ENCODE measurements at regions not wholly inside any gene's neighbourhood (a gene's known extent, or its start where the extent isn't known, plus 50 kb on each side); places are given as distances from the start of the nearest gene placed in this dataset.

DNA sequence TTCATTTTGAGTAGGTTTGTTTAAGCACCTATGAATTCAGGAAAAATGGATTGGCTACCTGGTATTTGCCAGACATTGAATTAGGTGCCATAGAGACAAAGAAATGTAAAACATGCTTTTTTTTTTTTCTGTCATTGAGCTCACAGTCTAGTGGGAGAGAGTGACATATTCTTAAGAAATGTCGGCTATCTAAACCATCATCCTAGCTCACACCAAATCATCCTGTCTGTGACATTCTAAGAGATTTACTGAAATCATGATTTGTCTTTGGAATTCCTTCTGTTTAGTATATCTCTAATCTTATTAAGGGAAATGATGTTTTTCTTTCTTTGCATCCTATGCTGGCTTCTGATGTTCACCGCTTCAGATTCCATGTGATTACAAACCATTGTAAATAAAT, 59.5 kb upstream of the STXBP5L start:
- no peak overlapping the region for H3K4ac ChIP-seq (ENCODE audit: low read depth, low read length)
- H3K9me3 ChIP-seq (ENCODE audit: control insufficient read depth, insufficient read depth, low read length), result no peaks in the 10 kb centered on the region
- H3K9ac ChIP-seq (ENCODE audit: low read depth, low read length), result no peak overlapping the region
- H4K20me1 ChIP-seq (ENCODE audit: insufficient read depth, low read length), result no peaks in the 10 kb centered on the region
- H2AK9ac ChIP-seq (replicated peaks; ENCODE audit: low read depth, low read length, poor library complexity), result no peak overlapping the region
- intact Hi-C loops (cut with micrococcal nuclease), result no loop called here
- TF ChIP-seq, protein P1, sequence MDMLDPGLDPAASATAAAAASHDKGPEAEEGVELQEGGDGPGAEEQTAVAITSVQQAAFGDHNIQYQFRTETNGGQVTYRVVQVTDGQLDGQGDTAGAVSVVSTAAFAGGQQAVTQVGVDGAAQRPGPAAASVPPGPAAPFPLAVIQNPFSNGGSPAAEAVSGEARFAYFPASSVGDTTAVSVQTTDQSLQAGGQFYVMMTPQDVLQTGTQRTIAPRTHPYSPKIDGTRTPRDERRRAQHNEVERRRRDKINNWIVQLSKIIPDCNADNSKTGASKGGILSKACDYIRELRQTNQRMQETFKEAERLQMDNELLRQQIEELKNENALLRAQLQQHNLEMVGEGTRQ (IDR thresholded peaks at IDR 0.05; ENCODE audit: low read depth, low read length), result no peak
- TF ChIP-seq RFX5 (IDR thresholded peaks at IDR 0.05; ENCODE audit: low read depth, low read length) (no peak), BHLHE40 (IDR thresholded peaks at IDR 0.05; ENCODE audit: low read depth, low read length) (no peak), CEBPB (IDR thresholded peaks at IDR 0.05; ENCODE audit: low read depth, low read length) (no peak), MAZ (IDR thresholded peaks at IDR 0.05; ENCODE audit: borderline replicate concordance, low read depth, low read length) (no peak), SMC3 (IDR thresholded peaks at IDR 0.05; ENCODE audit: low read depth, low read length) (no peak), FOS (IDR thresholded peaks at IDR 0.05; ENCODE audit: low read depth, low read length) (no peak), MAFK (IDR thresholded peaks at IDR 0.05; ENCODE audit: low read depth, low read length) (no peak), MXI1 (IDR thresholded peaks at IDR 0.05; ENCODE audit: borderline replicate concordance, low read depth, low read length) (no peak), CTCF (conservative IDR thresholded peaks at IDR 0.05; ENCODE audit: low read depth, low read length) (no peak), RAD21 (IDR thresholded peaks at IDR 0.05; ENCODE audit: low read length) (no peak), RCOR1 (IDR thresholded peaks at IDR 0.05; ENCODE audit: insufficient replicate concordance, low read length) (no peak), CHD1 (IDR thresholded peaks at IDR 0.05; ENCODE audit: low read depth, low read length) (no peak), ELK1 (IDR thresholded peaks at IDR 0.05; ENCODE audit: borderline replicate concordance, low read depth, low read length) (no peak)
- WGBS, 2 experiments (ENCODE audit: extremely low coverage in 2 of 2, insufficient read length in 1 of 2), result no CpG with 5 or more reads among the region's 2 CpGs
- no peak overlapping the region for H2BK20ac ChIP-seq (ENCODE audit: low read depth, low read length)
- dilution Hi-C loops (cut with HindIII; ENCODE audit: low sequenced_read_pairs, unreplicated experiment), result no loop called here
- H3K27ac ChIP-seq (ENCODE audit: insufficient read depth, low read length), result no peak overlapping the region
- no peak overlapping the region for H4K8ac ChIP-seq (ENCODE audit: low read depth in 2 of 2, low read length in 2 of 2)
- CTCF ChIA-PET, result no interaction called here
- ATAC-seq (ENCODE audit: low read depth), result no peak
- in situ Hi-C loops (cut with MboI; ENCODE audit: low sequenced_read_pairs), result no loop called here
- no peaks in the 10 kb centered on the region for H3K9me1 ChIP-seq (ENCODE audit: insufficient read depth, low read length)
- H2AFZ ChIP-seq (replicated peaks; ENCODE audit: low read length, poor library complexity), result no peak overlapping the region
- no TSS peak for BruUV-seq (replicated peaks)
- no peak overlapping the region for H4K91ac ChIP-seq (ENCODE audit: insufficient read depth, low read depth, low read length)
- H3K23ac ChIP-seq (ENCODE audit: low read depth, low read length), result no peak overlapping the region
- no peak overlapping the region for H3K18ac ChIP-seq (ENCODE audit: low read depth, low read length)
- DNase-seq, result no peak
- H2BK120ac ChIP-seq (ENCODE audit: low read depth, low read length), result no peak overlapping the region
- no peak overlapping the region for H2BK5ac ChIP-seq (ENCODE audit: low read depth, low read length, poor library complexity, severe bottlenecking)
- H3K4me2 ChIP-seq (ENCODE audit: low read depth, low read length), result no peak overlapping the region
- H3K79me1 ChIP-seq (ENCODE audit: low read depth in 1 of 2, low read length in 2 of 2), result no peaks in the 10 kb centered on the region
- no peaks in the 10 kb centered on the region for H3K27me3 ChIP-seq (ENCODE audit: control insufficient read depth, insufficient read depth, low read length)
- H3K36me3 ChIP-seq (ENCODE audit: control insufficient read depth, insufficient read depth, low read length), result no peaks in the 10 kb centered on the region
- no peak overlapping the region for H4K5ac ChIP-seq (ENCODE audit: low read depth, low read length)
- H3K4me3 ChIP-seq (ENCODE audit: insufficient read depth, low read depth, low read length), result no peak overlapping the region
- no peak overlapping the region for H2AK5ac ChIP-seq (ENCODE audit: low read depth, low read length)
- H3K14ac ChIP-seq (replicated peaks; ENCODE audit: low read depth, low read length), result no peak overlapping the region
- H2BK15ac ChIP-seq (ENCODE audit: low read depth, low read length), result no peak overlapping the region
- POLR2A ChIA-PET (ENCODE audit: unreplicated experiment), result no interaction called here
- H3K56ac ChIP-seq (ENCODE audit: extremely low read depth, insufficient read depth, low read length), result no peak overlapping the region
- H3K4me1 ChIP-seq (ENCODE audit: control insufficient read depth, insufficient read depth, low read length), result no peaks in the 10 kb centered on the region

Data from IMR-90 (cell line).